Activated CD4-positive, CD25-positive, alpha-beta regulatory T cell treated with anti-CD3 and anti-CD28 coated beads, Interleukin-2, amount 50 U/mL, for 24 hours (primary cell): ENCODE measurements at regions not wholly inside any gene's neighbourhood (a gene's known extent, or its start where the extent isn't known, plus 50 kb on each side); places are given as distances from the start of the nearest gene placed in this dataset.
"Not testable (repeated sequence)": the region's sequence is repeated elsewhere in the genome, so short reads cannot be mapped to it uniquely, and the experiment has no call there.

Experiments used
- ATAC-seq, 2 donors: fragments of 150-1000 bp; cut with Tn5 transposase; one replicate each; pipeline ENCODE4 v1.10.0; 2021; ENCODE audit warnings: mild to moderate bottlenecking in 1 of 2, moderate library complexity in 1 of 2

GRCh38 chr14:71437870-71438269 is 494.4 kb upstream of the RGS6 start:
- ATAC-seq, result peak; percentile 46 to 53

GRCh38 chr14:71438684-71439083 is 493.5 kb upstream of the RGS6 start:
- ATAC-seq, result no peak

GRCh38 chr14:71441126-71441525 is 491.1 kb upstream of the RGS6 start:
- ATAC-seq, result no peak

GRCh38 chr14:71444030-71444822 is 488.0 kb upstream of the RGS6 start:
- ATAC-seq, result no peak

- ATAC-seq, result no peak
Measured at GRCh38 chr14:71448431-71449315, 483.6 kb upstream of the RGS6 start.

- no peak for ATAC-seq
Measured at GRCh38 chr14:71449316-71450055, 482.7 kb upstream of the RGS6 start.

GRCh38 chr14:71451501-71451900 is 480.7 kb upstream of the RGS6 start:
- ATAC-seq, result no peak

GRCh38 chr14:71452539-71452938 is 479.7 kb upstream of the RGS6 start:
- ATAC-seq, result peak in 1 of 2 donors; percentile 48

GRCh38 chr14:71452987-71453386 is 479.2 kb upstream of the RGS6 start:
- no peak for ATAC-seq

- no peak for ATAC-seq
Measured at GRCh38 chr14:71454010-71454409, 478.2 kb upstream of the RGS6 start.

- ATAC-seq, result no peak
Measured at GRCh38 chr14:71454513-71455332, 477.5 kb upstream of the RGS6 start.

GRCh38 chr14:71460091-71460490 is 472.1 kb upstream of the RGS6 start:
- no peak for ATAC-seq

GRCh38 chr14:71461617-71462016 is 470.6 kb upstream of the RGS6 start:
- not testable (repeated sequence) for ATAC-seq

GRCh38 chr14:71463807-71464206 is 468.4 kb upstream of the RGS6 start:
- ATAC-seq, result no peak

- no peak for ATAC-seq
Measured at GRCh38 chr14:71464840-71465239, 467.4 kb upstream of the RGS6 start.

- no peak for ATAC-seq
Measured at GRCh38 chr14:71465316-71465715, 466.9 kb upstream of the RGS6 start.

GRCh38 chr14:71466251-71466650 is 466.0 kb upstream of the RGS6 start:
- no peak for ATAC-seq

- ATAC-seq, result no peak
Measured at GRCh38 chr14:71466946-71467345, 465.3 kb upstream of the RGS6 start.

GRCh38 chr14:71467361-71467811 is 464.8 kb upstream of the RGS6 start:
- no peak for ATAC-seq

- ATAC-seq, result no peak
Measured at GRCh38 chr14:71468701-71469100, 463.5 kb upstream of the RGS6 start.

- ATAC-seq, result no peak
Measured at GRCh38 chr14:71469643-71470335, 462.4 kb upstream of the RGS6 start.
